WTC11 (cell line): ENCODE measurements at regions not wholly inside any gene's neighbourhood (a gene's known extent, or its start where the extent isn't known, plus 50 kb on each side); places are given as distances from the start of the nearest gene placed in this dataset.
"Not testable (repeated sequence)": the region's sequence is repeated elsewhere in the genome, so short reads cannot be mapped to it uniquely, and the experiment has no call there.

Experiments
- AFF4 ChIP-seq: sonication (generic); formaldehyde crosslinking; IDR thresholded peaks from 2 replicates; pipeline ENCODE4 v1.8.1; 2023; ENCODE audit warnings: mild to moderate bottlenecking, missing genetic modification reagents, borderline replicate concordance
- CBFB ChIP-seq: sonication (generic); formaldehyde crosslinking; IDR thresholded peaks from 2 replicates; pipeline ENCODE4 v1.8.1; 2022; ENCODE audit warnings: mild to moderate bottlenecking, low read depth, missing genetic modification reagents
- CREB1 ChIP-seq: sonication (generic); formaldehyde crosslinking; IDR thresholded peaks from 2 replicates; pipeline ENCODE4 v1.8.0; 2023; ENCODE audit warnings: mild to moderate bottlenecking, missing genetic modification reagents
- CTCF ChIP-seq: fragments of 200-600 bp; IDR thresholded peaks from 2 replicates; pipeline ENCODE4 v1.8.0; 2022; ENCODE audit warnings: antibody characterized with exemption
- E2F1 ChIP-seq: sonication (generic); formaldehyde crosslinking; IDR thresholded peaks from 2 replicates; pipeline ENCODE4 v1.8.0; 2022; ENCODE audit warnings: mild to moderate bottlenecking, missing genetic modification reagents
- E2F4 ChIP-seq: sonication (generic); formaldehyde crosslinking; IDR thresholded peaks from 2 replicates; pipeline ENCODE4 v1.8.1; 2022; ENCODE audit warnings: low read depth, mild to moderate bottlenecking, moderate library complexity, missing genetic modification reagents, borderline replicate concordance
- GABPB1 ChIP-seq: sonication (generic); formaldehyde crosslinking; IDR thresholded peaks from 2 replicates; pipeline ENCODE4 v1.8.1; 2023; ENCODE audit warnings: mild to moderate bottlenecking, missing genetic modification reagents
- JUN ChIP-seq: sonication (generic); formaldehyde crosslinking; IDR thresholded peaks from 2 replicates; pipeline ENCODE4 v1.8.0; 2023; ENCODE audit warnings: mild to moderate bottlenecking, missing genetic modification reagents
- NFE2L1 ChIP-seq: sonication (generic); formaldehyde crosslinking; IDR thresholded peaks from 2 replicates; pipeline ENCODE4 v1.8.1; 2023; ENCODE audit warnings: missing genetic modification reagents
- NR3C1 ChIP-seq: sonication (generic); formaldehyde crosslinking; conservative IDR thresholded peaks from 2 replicates; pipeline ENCODE4 v1.8.1; 2023; ENCODE audit warnings: low read depth, mild to moderate bottlenecking, missing genetic modification reagents
- USF2 ChIP-seq: sonication (generic); formaldehyde crosslinking; IDR thresholded peaks from 2 replicates; pipeline ENCODE4 v1.8.1; 2023; ENCODE audit warnings: mild to moderate bottlenecking, missing genetic modification reagents, moderate library complexity
- ZNF532 ChIP-seq: fragments of 250-450 bp; sonication (Bioruptor Pico); IDR thresholded peaks from 2 replicates; pipeline ENCODE4 v1.9.0; 2021; ENCODE audit warnings: mild to moderate bottlenecking, borderline replicate concordance

- TF ChIP-seq JUN; AFF4 (CRISPR knock-in tag); NFE2L1 (CRISPR knock-in tag); CTCF; USF2 (CRISPR knock-in tag); ZNF532 (CRISPR knock-in tag); E2F1 (CRISPR knock-in tag); CREB1 (CRISPR knock-in tag); NR3C1 (CRISPR knock-in tag); CBFB (CRISPR knock-in tag); E2F4 (CRISPR knock-in tag); GABPB1 (CRISPR knock-in tag): not testable (repeated sequence)
Observed at GRCh38 chr4:23020399-23020798, 327.7 kb downstream of the GBA3 start.
